Mesothelial cell of epicardium (in vitro differentiated cells): ENCODE measurements at regions not wholly inside any gene's neighbourhood (a gene's known extent, or its start where the extent isn't known, plus 50 kb on each side); places are given as distances from the start of the nearest gene placed in this dataset.

Experiments used
- DNase-seq, 2 experiments: peaks; one replicate each; pipeline ENCODE4 v3.0.0; 2021; ENCODE audit warnings: low spot score in 2 of 2; ENCODE audit not compliant: unreplicated experiment in 2 of 2
- H3K27ac Mint-ChIP-seq: 2 replicates; pipeline ENCODE4 v1.8.0; 2021; ENCODE audit warnings: mixed read lengths
- H3K27me3 Mint-ChIP-seq: 2 replicates; pipeline ENCODE4 v1.8.0; 2021; ENCODE audit warnings: low read depth, mixed read lengths
- H3K36me3 Mint-ChIP-seq: 2 replicates; pipeline ENCODE4 v1.8.0; 2021; ENCODE audit warnings: mixed read lengths
- H3K4me1 Mint-ChIP-seq: 2 replicates; pipeline ENCODE4 v1.8.0; 2021; ENCODE audit warnings: mixed read lengths
- H3K4me3 Mint-ChIP-seq: 2 replicates; pipeline ENCODE4 v1.8.0; 2021; ENCODE audit warnings: mild to moderate bottlenecking, moderate library complexity, mixed read lengths
- H3K9me3 Mint-ChIP-seq: 2 replicates; pipeline ENCODE4 v1.8.0; 2021; ENCODE audit warnings: mixed read lengths
- TF ChIP-seq, protein P1 (sequence below): fragments of 200-600 bp; sonication (generic); IDR thresholded peaks from one replicate; pipeline ENCODE4 v1.5.0; 2021; ENCODE audit warnings: antibody characterized with exemption; ENCODE audit not compliant: unreplicated experiment

DNA sequence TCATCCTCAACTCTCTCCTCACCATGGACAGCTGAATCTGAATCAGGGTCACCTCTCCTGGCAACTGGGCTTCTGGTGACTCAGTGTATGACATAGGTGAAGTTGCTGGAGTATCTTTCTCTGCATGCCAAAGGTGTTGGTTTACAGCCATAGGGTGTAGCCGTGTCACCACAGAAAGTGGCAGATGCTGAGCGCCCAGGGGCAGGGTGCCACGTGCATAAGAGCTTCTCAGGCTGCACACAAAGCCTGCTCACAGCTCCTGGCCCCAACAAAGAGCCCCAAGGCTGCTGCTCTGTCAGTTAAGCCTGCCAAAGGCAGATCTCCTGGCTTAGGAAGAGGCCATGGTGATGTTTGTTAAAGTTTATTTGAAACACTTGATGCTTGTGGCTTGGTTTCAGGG, 297.7 kb upstream of the WWC1 start:
- no peak overlapping the region for H3K27ac Mint-ChIP-seq
- no peak for DNase-seq
- H3K27me3 Mint-ChIP-seq: no peaks in the 10 kb centered on the region
- no peak overlapping the region for H3K4me3 Mint-ChIP-seq
- H3K9me3 Mint-ChIP-seq: no peaks in the 10 kb centered on the region
- H3K4me1 Mint-ChIP-seq: peaks cover 34% of the 10 kb centered on the region
- no peaks in the 10 kb centered on the region for H3K36me3 Mint-ChIP-seq
- TF ChIP-seq, protein P1, sequence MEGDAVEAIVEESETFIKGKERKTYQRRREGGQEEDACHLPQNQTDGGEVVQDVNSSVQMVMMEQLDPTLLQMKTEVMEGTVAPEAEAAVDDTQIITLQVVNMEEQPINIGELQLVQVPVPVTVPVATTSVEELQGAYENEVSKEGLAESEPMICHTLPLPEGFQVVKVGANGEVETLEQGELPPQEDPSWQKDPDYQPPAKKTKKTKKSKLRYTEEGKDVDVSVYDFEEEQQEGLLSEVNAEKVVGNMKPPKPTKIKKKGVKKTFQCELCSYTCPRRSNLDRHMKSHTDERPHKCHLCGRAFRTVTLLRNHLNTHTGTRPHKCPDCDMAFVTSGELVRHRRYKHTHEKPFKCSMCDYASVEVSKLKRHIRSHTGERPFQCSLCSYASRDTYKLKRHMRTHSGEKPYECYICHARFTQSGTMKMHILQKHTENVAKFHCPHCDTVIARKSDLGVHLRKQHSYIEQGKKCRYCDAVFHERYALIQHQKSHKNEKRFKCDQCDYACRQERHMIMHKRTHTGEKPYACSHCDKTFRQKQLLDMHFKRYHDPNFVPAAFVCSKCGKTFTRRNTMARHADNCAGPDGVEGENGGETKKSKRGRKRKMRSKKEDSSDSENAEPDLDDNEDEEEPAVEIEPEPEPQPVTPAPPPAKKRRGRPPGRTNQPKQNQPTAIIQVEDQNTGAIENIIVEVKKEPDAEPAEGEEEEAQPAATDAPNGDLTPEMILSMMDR: no peak

DNA sequence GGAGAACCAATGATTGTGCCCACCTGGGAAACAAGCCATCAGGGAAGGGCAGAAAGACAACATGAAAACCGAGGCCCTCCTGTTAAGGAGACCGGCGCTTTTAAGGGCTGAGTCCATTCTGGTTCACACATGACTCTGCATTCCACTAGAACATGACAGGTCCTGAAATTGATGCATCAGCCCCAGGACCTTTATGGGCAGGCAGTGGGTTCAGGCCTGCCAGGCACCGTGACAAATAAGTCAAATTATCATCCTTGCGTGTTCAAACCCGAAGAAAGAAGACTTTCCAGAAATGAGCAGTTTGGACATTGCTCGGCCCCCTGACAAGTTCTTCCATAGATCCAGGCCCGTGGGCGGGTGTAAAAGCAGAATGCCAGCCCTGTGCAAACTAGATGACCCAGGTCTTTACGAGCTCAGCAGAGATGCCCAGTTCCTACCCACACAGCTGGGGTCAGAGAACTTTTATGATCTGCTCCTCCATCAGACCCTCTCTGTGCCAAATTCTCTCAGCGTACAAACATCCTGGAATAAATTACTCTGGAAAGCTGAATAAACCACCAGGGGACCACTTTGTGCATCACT, 295.5 kb upstream of the WWC1 start:
- TF ChIP-seq, protein P1: no peak
- Mint-ChIP-seq H3K4me3 (no peak overlapping the region), H3K36me3 (no peaks in the 10 kb centered on the region), H3K9me3 (no peaks in the 10 kb centered on the region), H3K4me1 (peaks cover 48% of the 10 kb centered on the region), H3K27ac (peak overlapping the region; percentile 55), H3K27me3 (no peaks in the 10 kb centered on the region)
- no peak for DNase-seq

DNA sequence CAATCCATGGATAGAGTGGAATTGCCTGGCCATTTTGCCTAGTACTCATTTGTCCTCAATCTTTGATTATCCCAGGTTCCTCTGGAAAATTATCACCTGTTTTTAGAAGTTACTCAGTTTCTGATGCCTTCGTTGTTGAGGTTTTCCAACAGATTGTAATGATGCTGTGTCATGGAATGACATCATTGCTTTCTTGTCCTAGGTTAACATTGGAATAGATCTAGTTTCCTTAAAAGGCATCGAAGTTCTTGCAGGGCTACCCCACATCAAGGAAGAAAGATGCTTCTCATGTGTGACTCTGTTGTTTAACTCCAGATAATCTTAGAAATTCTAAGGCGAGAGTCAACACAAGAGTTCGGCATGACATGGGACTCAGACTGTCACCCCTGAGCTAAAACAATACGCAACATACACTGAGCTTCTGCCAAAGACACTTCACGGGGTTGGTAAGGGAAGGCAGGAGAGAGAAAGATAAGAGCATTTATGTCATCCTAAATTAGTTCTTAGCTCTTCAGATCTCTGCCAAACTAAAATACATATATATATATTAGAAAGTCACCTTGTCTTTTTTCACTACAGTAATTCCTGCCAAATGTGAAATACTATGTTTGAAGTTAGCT, 293.2 kb upstream of the WWC1 start:
- DNase-seq: no peak

DNA sequence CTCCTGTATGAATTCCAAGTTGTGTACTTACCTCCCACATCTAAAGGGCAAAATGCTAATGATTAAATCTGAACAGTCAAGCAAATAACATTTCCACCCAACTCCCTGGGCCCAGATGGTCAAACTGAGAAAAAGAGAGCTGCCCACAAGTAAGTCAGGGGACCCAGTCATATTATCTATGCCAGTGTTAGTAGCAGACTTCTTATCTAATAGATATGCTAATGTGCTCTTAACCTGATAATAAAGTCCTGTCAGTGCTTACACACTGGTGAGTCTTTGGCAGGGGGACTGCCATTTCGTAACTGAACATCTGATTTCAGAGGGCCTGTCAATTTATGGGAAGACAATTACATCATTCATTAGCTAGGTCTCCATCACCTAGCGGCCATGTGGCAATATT, 292.3 kb upstream of the WWC1 start:
- H3K4me1 Mint-ChIP-seq: peaks cover 58% of the 10 kb centered on the region
- no peak for DNase-seq
- no peaks in the 10 kb centered on the region for H3K27me3 Mint-ChIP-seq

More for the DNA sequence above, 293.2 kb upstream of the WWC1 start:
- no peak overlapping the region for H3K4me3 Mint-ChIP-seq
- H3K27ac Mint-ChIP-seq: peak overlapping the region; percentile 73
- H3K4me1 Mint-ChIP-seq: peaks cover 58% of the 10 kb centered on the region
- no peaks in the 10 kb centered on the region for H3K27me3 Mint-ChIP-seq
- H3K9me3 Mint-ChIP-seq: no peaks in the 10 kb centered on the region
- TF ChIP-seq, protein P1: no peak
- no peaks in the 10 kb centered on the region for H3K36me3 Mint-ChIP-seq

DNA sequence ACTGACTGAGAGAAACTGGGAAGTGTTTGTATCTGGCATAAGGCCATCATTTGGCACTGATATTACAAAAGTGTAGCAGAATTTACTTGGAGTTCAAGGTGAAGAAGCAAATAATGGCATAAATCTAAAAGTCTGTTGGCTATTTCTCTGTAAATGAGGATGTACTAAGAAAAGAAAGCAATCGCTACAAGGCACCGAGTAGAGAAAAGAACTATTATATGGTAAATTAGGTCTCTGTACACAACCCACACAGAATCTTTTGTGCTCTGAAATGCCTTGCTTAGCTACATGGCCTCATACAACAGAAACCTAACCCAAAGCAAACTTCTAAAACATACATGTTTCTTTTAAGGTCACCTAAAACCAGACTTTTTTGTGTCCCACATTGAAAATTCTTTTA, 290.1 kb upstream of the WWC1 start:
- Mint-ChIP-seq H3K4me1 (peaks cover 52% of the 10 kb centered on the region), H3K4me3 (no peak overlapping the region), H3K36me3 (no peaks in the 10 kb centered on the region), H3K27me3 (no peaks in the 10 kb centered on the region), H3K9me3 (no peaks in the 10 kb centered on the region), H3K27ac (no peak overlapping the region)
- TF ChIP-seq, protein P1: no peak
- DNase-seq: no peak

More for the DNA sequence above, 292.3 kb upstream of the WWC1 start:
- Mint-ChIP-seq H3K36me3 (no peaks in the 10 kb centered on the region), H3K4me3 (no peak overlapping the region), H3K27ac (peak overlapping the region; percentile 45), H3K9me3 (no peaks in the 10 kb centered on the region)
- TF ChIP-seq, protein P1: no peak
